Hepatocyte (in vitro differentiated cells): ENCODE measurements at regions not wholly inside any gene's neighbourhood (a gene's known extent, or its start where the extent isn't known, plus 50 kb on each side); places are given as distances from the start of the nearest gene placed in this dataset.

ENCODE experiments used
- EZH2 ChIP-seq: fragments of 200-600 bp; sonication (generic); IDR thresholded peaks from 2 replicates; pipeline ENCODE4 v1.6.1; 2016; ENCODE audit warnings: antibody characterized with exemption, mild to moderate bottlenecking, borderline replicate concordance
- EZH2phosphoT487 ChIP-seq: fragments of 200-600 bp; sonication (generic); IDR thresholded peaks from one replicate; pipeline ENCODE4 v1.6.1; 2018; ENCODE audit warnings: antibody characterized with exemption, mild to moderate bottlenecking, low read depth, moderate library complexity; ENCODE audit not compliant: unreplicated experiment, severe bottlenecking
- TF ChIP-seq, protein P1 (sequence below): fragments of 200-600 bp; sonication (generic); IDR thresholded peaks from 2 replicates; pipeline ENCODE4 v1.5.1; 2016; ENCODE audit warnings: antibody characterized with exemption, mild to moderate bottlenecking; ENCODE audit not compliant: poor library complexity

DNA sequence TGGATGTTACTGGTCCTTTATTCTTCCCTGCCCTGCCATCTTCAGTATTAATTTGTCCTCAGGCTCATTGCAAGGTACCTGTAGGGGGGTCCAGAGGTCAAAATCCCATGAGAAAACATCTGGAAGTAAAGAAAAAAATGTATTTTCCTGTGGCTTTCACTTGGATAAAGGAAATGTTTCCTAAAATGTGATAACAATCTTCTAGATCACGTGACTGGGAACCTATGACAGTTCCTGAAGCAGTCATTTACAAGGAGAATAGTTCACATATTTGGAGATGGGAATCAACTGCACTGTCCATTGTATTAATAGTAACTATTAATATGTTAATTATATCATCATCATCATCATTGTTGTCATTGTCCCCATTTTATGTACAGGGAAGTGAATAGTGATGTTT, 915.1 kb upstream of the EEF2KMT start:
- TF ChIP-seq, protein P1, sequence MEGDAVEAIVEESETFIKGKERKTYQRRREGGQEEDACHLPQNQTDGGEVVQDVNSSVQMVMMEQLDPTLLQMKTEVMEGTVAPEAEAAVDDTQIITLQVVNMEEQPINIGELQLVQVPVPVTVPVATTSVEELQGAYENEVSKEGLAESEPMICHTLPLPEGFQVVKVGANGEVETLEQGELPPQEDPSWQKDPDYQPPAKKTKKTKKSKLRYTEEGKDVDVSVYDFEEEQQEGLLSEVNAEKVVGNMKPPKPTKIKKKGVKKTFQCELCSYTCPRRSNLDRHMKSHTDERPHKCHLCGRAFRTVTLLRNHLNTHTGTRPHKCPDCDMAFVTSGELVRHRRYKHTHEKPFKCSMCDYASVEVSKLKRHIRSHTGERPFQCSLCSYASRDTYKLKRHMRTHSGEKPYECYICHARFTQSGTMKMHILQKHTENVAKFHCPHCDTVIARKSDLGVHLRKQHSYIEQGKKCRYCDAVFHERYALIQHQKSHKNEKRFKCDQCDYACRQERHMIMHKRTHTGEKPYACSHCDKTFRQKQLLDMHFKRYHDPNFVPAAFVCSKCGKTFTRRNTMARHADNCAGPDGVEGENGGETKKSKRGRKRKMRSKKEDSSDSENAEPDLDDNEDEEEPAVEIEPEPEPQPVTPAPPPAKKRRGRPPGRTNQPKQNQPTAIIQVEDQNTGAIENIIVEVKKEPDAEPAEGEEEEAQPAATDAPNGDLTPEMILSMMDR = no peak
- no peak for TF ChIP-seq EZH2
- TF ChIP-seq EZH2phosphoT487 = no peak
